Stimulated activated CD4-positive, alpha-beta T cell treated with anti-CD3 and anti-CD28 coated beads, Interleukin-15, amount 100 ng/mL, for 24 hours (primary cell): ENCODE measurements at regions not wholly inside any gene's neighbourhood (a gene's known extent, or its start where the extent isn't known, plus 50 kb on each side); places are given as distances from the start of the nearest gene placed in this dataset.

Experiments used
- DNase-seq: peaks from one replicate; pipeline ENCODE4 v3.0.0-alpha.2; 2020

- DNase-seq = no peak
These were observed 58.1 kb upstream of the DYNAP start for GRCh38 chr18:54532962-54533361.
